Nephron (organoid): ENCODE measurements at regions not wholly inside any gene's neighbourhood (a gene's known extent, or its start where the extent isn't known, plus 50 kb on each side); places are given as distances from the start of the nearest gene placed in this dataset.

Experiments used
- H3K27ac Mint-ChIP-seq, 3 experiments: 2 replicates each; pipeline ENCODE4 v1.8.0; 2020; ENCODE audit warnings: mixed read lengths in 3 of 3, mild to moderate bottlenecking in 2 of 3, moderate library complexity in 1 of 3
- H3K27me3 Mint-ChIP-seq: 2 replicates; pipeline ENCODE4 v1.8.0; 2021; ENCODE audit warnings: low read depth, mild to moderate bottlenecking, moderate library complexity, mixed read lengths
- H3K36me3 Mint-ChIP-seq: 2 replicates; pipeline ENCODE4 v1.8.0; 2020; ENCODE audit warnings: low read depth, mixed read lengths
- H3K4me1 Mint-ChIP-seq: 2 replicates; pipeline ENCODE4 v1.8.0; 2020; ENCODE audit warnings: mixed read lengths
- H3K4me3 Mint-ChIP-seq, 3 experiments: 2 replicates each; pipeline ENCODE4 v1.8.0; 2020; ENCODE audit warnings: mild to moderate bottlenecking in 3 of 3, mixed read lengths in 3 of 3, moderate library complexity in 2 of 3
- H3K9me3 Mint-ChIP-seq: 2 replicates; pipeline ENCODE4 v1.8.0; 2020; ENCODE audit warnings: mixed read lengths
- CTCF ChIP-seq, 3 experiments: fragments of 200-600 bp; sonication (generic); IDR thresholded peaks; one replicate each; pipeline ENCODE4 v1.5.0; 2021; ENCODE audit warnings: antibody characterized with exemption in 3 of 3; ENCODE audit not compliant: unreplicated experiment in 3 of 3

GRCh38 chr10:131574707-131575430, 263.3 kb upstream of the TCERG1L start:
- no peak for TF ChIP-seq CTCF (IDR thresholded peaks at IDR 0.05; ENCODE audit: unreplicated experiment in 3 of 3)
- Mint-ChIP-seq H3K27me3 (peaks cover 10% of the 10 kb centered on the region), H3K36me3 (no peaks in the 10 kb centered on the region), H3K4me3 (no peak overlapping the region), H3K9me3 (no peaks in the 10 kb centered on the region), H3K4me1 (no peaks in the 10 kb centered on the region), H3K27ac (no peak overlapping the region)

- H3K27me3 Mint-ChIP-seq, result peaks cover 10% of the 10 kb centered on the region
- TF ChIP-seq CTCF (IDR thresholded peaks at IDR 0.05; ENCODE audit: unreplicated experiment in 3 of 3), result no peak
- no peaks in the 10 kb centered on the region for H3K36me3 Mint-ChIP-seq
- H3K4me1 Mint-ChIP-seq, result no peaks in the 10 kb centered on the region
- H3K9me3 Mint-ChIP-seq, result no peaks in the 10 kb centered on the region
- H3K4me3 Mint-ChIP-seq, result no peak overlapping the region
- no peak overlapping the region for H3K27ac Mint-ChIP-seq
Measured at GRCh38 chr10:131575877-131576276, 264.4 kb upstream of the TCERG1L start.

- Mint-ChIP-seq H3K27ac (no peak overlapping the region), H3K4me1 (no peaks in the 10 kb centered on the region), H3K27me3 (peaks cover 7% of the 10 kb centered on the region), H3K9me3 (no peaks in the 10 kb centered on the region), H3K4me3 (no peak overlapping the region), H3K36me3 (no peaks in the 10 kb centered on the region)
- no peak for TF ChIP-seq CTCF (IDR thresholded peaks at IDR 0.05; ENCODE audit: unreplicated experiment in 3 of 3)
Measured at GRCh38 chr10:131576341-131577177, 265.0 kb upstream of the TCERG1L start.

- Mint-ChIP-seq H3K36me3 (no peaks in the 10 kb centered on the region), H3K27me3 (peaks cover 5% of the 10 kb centered on the region), H3K27ac (no peak overlapping the region), H3K4me3 (no peak overlapping the region), H3K9me3 (no peaks in the 10 kb centered on the region), H3K4me1 (no peaks in the 10 kb centered on the region)
- no peak for TF ChIP-seq CTCF (IDR thresholded peaks at IDR 0.05; ENCODE audit: unreplicated experiment in 3 of 3)
Measured at GRCh38 chr10:131577178-131577555, 265.6 kb upstream of the TCERG1L start.

- Mint-ChIP-seq H3K9me3 (no peaks in the 10 kb centered on the region), H3K4me1 (no peaks in the 10 kb centered on the region), H3K27ac (no peak overlapping the region), H3K27me3 (peaks cover 5% of the 10 kb centered on the region), H3K4me3 (no peak overlapping the region), H3K36me3 (no peaks in the 10 kb centered on the region)
- TF ChIP-seq CTCF (IDR thresholded peaks at IDR 0.05; ENCODE audit: unreplicated experiment in 3 of 3), result no peak
Measured at GRCh38 chr10:131577786-131578471, 266.4 kb upstream of the TCERG1L start.
